ENCODE measurements at regions not wholly inside any gene's neighbourhood (a gene's known extent, or its start where the extent isn't known, plus 50 kb on each side); places are given as distances from the start of the nearest gene placed in this dataset.

DNA sequence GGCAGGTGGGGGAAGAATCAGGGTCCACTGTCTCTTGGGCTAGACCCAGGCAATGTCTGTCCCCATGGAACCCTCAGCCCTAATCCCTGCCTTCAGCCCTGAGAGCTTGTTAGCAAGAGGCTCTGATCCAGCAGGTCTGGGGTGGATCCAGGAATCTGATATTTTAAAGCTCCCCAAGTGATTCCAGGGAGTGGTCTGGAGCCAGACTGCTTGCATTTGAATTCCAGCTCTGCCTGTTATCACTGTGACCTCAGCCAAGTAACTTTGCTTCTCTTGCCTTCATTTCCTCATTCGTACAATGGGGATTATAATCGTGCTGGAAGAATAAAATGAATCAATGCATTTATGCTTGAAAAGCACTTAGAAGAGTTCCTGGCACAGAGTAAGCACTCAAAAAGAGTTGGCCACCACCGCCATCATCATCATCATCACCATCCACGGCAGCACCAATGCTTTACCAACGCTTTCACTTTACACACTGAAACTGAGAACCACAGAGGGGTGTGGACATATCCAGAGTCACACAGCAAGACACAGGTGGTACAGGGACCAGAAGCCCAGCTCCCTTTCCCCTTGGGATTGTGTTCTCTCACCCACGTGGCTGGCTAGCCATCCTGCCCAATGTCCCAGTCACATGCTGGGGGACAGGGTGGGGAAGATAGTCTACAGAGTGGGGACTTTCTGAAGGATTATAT lies 75.7 kb upstream of the RALY start:
- intact Hi-C loops (cut with DNase I), result loop anchor here in 1 of 2 donors (1.0 kb wide), 1 partner anchor 151 kb away; no protein-coding TSS in a partner anchor
- H3K27me3 ChIP-seq (ENCODE audit: insufficient read depth in 3 of 3, low read length in 2 of 3), result no peaks in the 10 kb centered on the region
- TF ChIP-seq, protein P1, sequence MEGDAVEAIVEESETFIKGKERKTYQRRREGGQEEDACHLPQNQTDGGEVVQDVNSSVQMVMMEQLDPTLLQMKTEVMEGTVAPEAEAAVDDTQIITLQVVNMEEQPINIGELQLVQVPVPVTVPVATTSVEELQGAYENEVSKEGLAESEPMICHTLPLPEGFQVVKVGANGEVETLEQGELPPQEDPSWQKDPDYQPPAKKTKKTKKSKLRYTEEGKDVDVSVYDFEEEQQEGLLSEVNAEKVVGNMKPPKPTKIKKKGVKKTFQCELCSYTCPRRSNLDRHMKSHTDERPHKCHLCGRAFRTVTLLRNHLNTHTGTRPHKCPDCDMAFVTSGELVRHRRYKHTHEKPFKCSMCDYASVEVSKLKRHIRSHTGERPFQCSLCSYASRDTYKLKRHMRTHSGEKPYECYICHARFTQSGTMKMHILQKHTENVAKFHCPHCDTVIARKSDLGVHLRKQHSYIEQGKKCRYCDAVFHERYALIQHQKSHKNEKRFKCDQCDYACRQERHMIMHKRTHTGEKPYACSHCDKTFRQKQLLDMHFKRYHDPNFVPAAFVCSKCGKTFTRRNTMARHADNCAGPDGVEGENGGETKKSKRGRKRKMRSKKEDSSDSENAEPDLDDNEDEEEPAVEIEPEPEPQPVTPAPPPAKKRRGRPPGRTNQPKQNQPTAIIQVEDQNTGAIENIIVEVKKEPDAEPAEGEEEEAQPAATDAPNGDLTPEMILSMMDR (IDR thresholded peaks at IDR 0.05), result no peak
- H3K4me1 ChIP-seq, result no peaks in the 10 kb centered on the region
- no peaks in the 10 kb centered on the region for H3K9me3 ChIP-seq
- no peak for ATAC-seq
- no peak overlapping the region for H3K4me3 ChIP-seq
- no peak for DNase-seq
- no peaks in the 10 kb centered on the region for H3K36me3 ChIP-seq (ENCODE audit: insufficient read depth in 1 of 2, low read depth in 1 of 2)
- no peak overlapping the region for H3K27ac ChIP-seq
- WGBS, 3 donors, result 33 to 45% (median 44%) methylated on average over 6 of the region's 6 CpGs

DNA sequence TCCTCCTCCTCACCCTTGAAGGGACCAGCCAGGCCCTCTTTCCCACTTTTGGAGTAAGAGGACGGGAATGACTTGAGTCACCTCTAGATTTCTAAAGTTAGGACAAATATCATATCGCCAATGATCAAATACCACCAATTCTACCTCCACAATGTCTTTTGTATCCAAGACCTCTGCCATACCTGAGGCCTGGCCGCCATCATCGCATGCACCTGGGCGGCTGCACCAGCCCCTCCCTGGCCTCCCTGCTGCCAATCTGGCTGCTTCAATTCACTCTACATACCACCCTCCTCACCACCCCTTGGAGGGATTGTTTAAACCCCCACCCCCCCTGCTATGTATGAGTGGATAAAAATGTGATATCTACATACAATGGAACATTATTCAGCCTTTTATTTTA lies 75.0 kb upstream of the RALY start:
- DNase-seq (no peak), ATAC-seq (no peak)
- Histone ChIP-seq H3K9me3 (no peaks in the 10 kb centered on the region), H3K4me1 (no peaks in the 10 kb centered on the region), H3K36me3 (ENCODE audit: insufficient read depth in 1 of 2, low read depth in 1 of 2) (no peaks in the 10 kb centered on the region), H3K27ac (no peak overlapping the region), H3K27me3 (ENCODE audit: insufficient read depth in 3 of 3, low read length in 2 of 3) (no peaks in the 10 kb centered on the region), H3K4me3 (no peak overlapping the region)
- TF ChIP-seq, protein P1 (IDR thresholded peaks at IDR 0.05), result no peak
- WGBS, 3 donors, result 93 to 97% (median 95%) methylated on average over 5 of the region's 5 CpGs
- intact Hi-C loops (cut with DNase I), result no loop called here

DNA sequence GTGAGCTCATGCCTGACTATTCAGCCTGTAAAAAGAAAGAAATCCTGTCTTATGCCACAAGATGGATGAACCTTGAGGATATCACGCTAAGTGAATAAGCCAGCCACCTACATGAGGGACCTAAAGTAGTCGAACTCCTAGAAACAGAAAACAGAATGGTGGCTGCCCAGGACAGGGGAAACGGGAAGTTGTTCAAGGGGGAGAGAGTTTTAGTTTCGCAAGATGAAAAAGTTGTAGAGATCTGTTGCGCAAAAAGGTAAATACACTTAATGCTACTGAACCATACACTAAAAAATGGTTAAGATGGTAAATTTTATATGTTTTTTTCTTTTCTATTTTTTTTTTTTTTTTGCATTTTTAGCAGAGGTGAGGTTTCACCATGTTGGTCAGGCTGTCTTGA lies 74.1 kb upstream of the RALY start:
- TF ChIP-seq, protein P1 (IDR thresholded peaks at IDR 0.05), result no peak
- H3K4me3 ChIP-seq, result no peak overlapping the region
- no peak overlapping the region for H3K27ac ChIP-seq
- no peaks in the 10 kb centered on the region for H3K36me3 ChIP-seq (ENCODE audit: insufficient read depth in 1 of 2, low read depth in 1 of 2)
- ATAC-seq (no peak), DNase-seq (no peak)
- no peaks in the 10 kb centered on the region for H3K9me3 ChIP-seq
- WGBS, 3 donors, result 83 to 90% (median 85%) methylated on average over 5 of the region's 5 CpGs
- no peaks in the 10 kb centered on the region for H3K4me1 ChIP-seq
- no peaks in the 10 kb centered on the region for H3K27me3 ChIP-seq (ENCODE audit: insufficient read depth in 3 of 3, low read length in 2 of 3)
- intact Hi-C loops (cut with DNase I), result no loop called here

DNA sequence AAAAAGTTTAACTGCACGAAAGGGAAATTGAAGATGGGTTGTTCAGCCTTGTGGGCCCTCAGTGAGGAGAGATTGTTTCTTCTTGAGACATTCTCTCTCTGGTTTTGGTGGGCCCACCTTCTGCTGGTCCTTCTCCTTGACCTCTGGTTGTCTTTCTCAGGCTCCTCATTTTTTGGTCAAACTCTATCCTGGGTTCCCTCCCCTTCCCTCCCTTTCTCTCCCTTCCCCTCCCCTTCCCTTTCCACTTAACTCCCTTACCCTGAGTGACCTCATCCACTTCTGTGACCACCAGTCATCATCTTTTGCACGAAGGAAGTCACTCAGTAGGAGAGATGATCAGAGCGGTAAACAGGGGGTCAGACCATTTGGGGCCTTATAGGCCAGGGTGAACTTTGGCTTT lies 71.5 kb upstream of the RALY start:
- ATAC-seq (no peak), DNase-seq (no peak)
- Histone ChIP-seq H3K27ac (no peak overlapping the region), H3K36me3 (ENCODE audit: insufficient read depth in 1 of 2, low read depth in 1 of 2) (no peaks in the 10 kb centered on the region), H3K9me3 (no peaks in the 10 kb centered on the region), H3K4me3 (no peak overlapping the region), H3K4me1 (no peaks in the 10 kb centered on the region), H3K27me3 (ENCODE audit: insufficient read depth in 3 of 3, low read length in 2 of 3) (no peaks in the 10 kb centered on the region)
- intact Hi-C loops (cut with DNase I), result no loop called here
- 64 to 77% (median 68%) methylated on average over 3 of the region's 3 CpGs for WGBS, 3 donors
- TF ChIP-seq, protein P1 (IDR thresholded peaks at IDR 0.05), result no peak

DNA sequence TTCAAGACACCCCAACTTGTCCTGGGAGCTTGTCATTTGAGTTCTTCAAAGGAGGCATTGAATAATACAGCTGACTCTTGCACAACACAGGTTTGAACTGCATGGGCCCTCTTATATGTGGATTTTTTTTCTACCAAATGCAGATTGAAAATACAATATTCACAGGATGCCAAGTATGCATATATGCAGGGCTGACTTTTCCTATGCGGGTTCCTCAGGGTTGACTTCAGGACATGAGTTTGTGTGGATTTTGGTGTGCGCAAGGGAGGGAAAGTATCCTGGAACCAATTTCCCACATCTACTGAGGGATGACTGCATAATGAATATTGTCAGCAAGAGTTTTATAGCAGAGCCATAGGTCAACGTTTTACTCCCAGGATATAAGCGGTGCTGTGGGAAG lies 70.0 kb upstream of the RALY start:
- H3K27ac ChIP-seq, result no peak overlapping the region
- H3K4me1 ChIP-seq, result no peaks in the 10 kb centered on the region
- no peak overlapping the region for H3K4me3 ChIP-seq
- H3K9me3 ChIP-seq, result no peaks in the 10 kb centered on the region
- no peaks in the 10 kb centered on the region for H3K36me3 ChIP-seq (ENCODE audit: insufficient read depth in 1 of 2, low read depth in 1 of 2)
- TF ChIP-seq, protein P1 (IDR thresholded peaks at IDR 0.05), result no peak
- no peak for ATAC-seq
- 87 to 91% (median 88%) methylated on average over 4 of the region's 4 CpGs for WGBS, 3 donors
- DNase-seq, result no peak
- intact Hi-C loops (cut with DNase I), result no loop called here
- no peaks in the 10 kb centered on the region for H3K27me3 ChIP-seq (ENCODE audit: insufficient read depth in 3 of 3, low read length in 2 of 3)

All from psoas muscle (tissue), 7 donors.